ENCODE measurements at regions not wholly inside any gene's neighbourhood (a gene's known extent, or its start where the extent isn't known, plus 50 kb on each side); places are given as distances from the start of the nearest gene placed in this dataset.
"Not testable (repeated sequence)": the region's sequence is repeated elsewhere in the genome, so short reads cannot be mapped to it uniquely, and the experiment has no call there.

- Histone ChIP-seq H3K4me1 (ENCODE audit: control insufficient read depth in 1 of 2, low read depth in 2 of 2) (no peaks in the 10 kb centered on the region), H3K36me3 (no peaks in the 10 kb centered on the region), H3K27me3 (replicated peaks; ENCODE audit: insufficient read depth) (no peaks in the 10 kb centered on the region), H3K27ac (no peak overlapping the region), H3K9me3 (no peaks in the 10 kb centered on the region), H3K4me3 (no peak overlapping the region)
- no peak for ATAC-seq (ENCODE audit: insufficient number of reproducible peaks, low FRiP score, low read depth)
- TF ChIP-seq CTCF (IDR thresholded peaks at IDR 0.05) = no peak
- DNase-seq (ENCODE audit: low spot score) = no peak
Observed at GRCh38 chr13:66077132-66077689, 1152.9 kb downstream of the PCDH9 start.

- H3K4me1 ChIP-seq (ENCODE audit: control insufficient read depth in 1 of 2, low read depth in 2 of 2) = no peaks in the 10 kb centered on the region
- H3K27ac ChIP-seq = no peak overlapping the region
- no peaks in the 10 kb centered on the region for H3K9me3 ChIP-seq
- no peaks in the 10 kb centered on the region for H3K27me3 ChIP-seq (replicated peaks; ENCODE audit: insufficient read depth)
- no peak for ATAC-seq (ENCODE audit: insufficient number of reproducible peaks, low FRiP score, low read depth)
- no peak overlapping the region for H3K4me3 ChIP-seq
- no peaks in the 10 kb centered on the region for H3K36me3 ChIP-seq
- no peak for TF ChIP-seq CTCF (IDR thresholded peaks at IDR 0.05)
- no peak for DNase-seq (ENCODE audit: low spot score)
Observed at GRCh38 chr13:66076417-66076816, 1153.7 kb downstream of the PCDH9 start.

GRCh38 chr13:66074018-66074615 lies 1156.0 kb downstream of the PCDH9 start:
- H3K9me3 ChIP-seq = no peaks in the 10 kb centered on the region
- H3K27ac ChIP-seq = no peak overlapping the region
- H3K36me3 ChIP-seq = no peaks in the 10 kb centered on the region
- ATAC-seq (ENCODE audit: insufficient number of reproducible peaks, low FRiP score, low read depth) (no peak), DNase-seq (ENCODE audit: low spot score) (no peak)
- H3K27me3 ChIP-seq (replicated peaks; ENCODE audit: insufficient read depth) = no peaks in the 10 kb centered on the region
- no peak overlapping the region for H3K4me3 ChIP-seq
- TF ChIP-seq CTCF (IDR thresholded peaks at IDR 0.05) = no peak
- H3K4me1 ChIP-seq (ENCODE audit: control insufficient read depth in 1 of 2, low read depth in 2 of 2) = no peaks in the 10 kb centered on the region

GRCh38 chr13:66072097-66072496 lies 1158.0 kb downstream of the PCDH9 start:
- not testable (repeated sequence) for H3K27ac ChIP-seq; H3K4me1 ChIP-seq (ENCODE audit: control insufficient read depth in 1 of 2, low read depth in 2 of 2); DNase-seq (ENCODE audit: low spot score); H3K36me3 ChIP-seq; H3K9me3 ChIP-seq; H3K27me3 ChIP-seq (replicated peaks; ENCODE audit: insufficient read depth); ATAC-seq (ENCODE audit: insufficient number of reproducible peaks, low FRiP score, low read depth); H3K4me3 ChIP-seq

GRCh38 chr13:66071608-66072007 lies 1158.5 kb downstream of the PCDH9 start:
- H3K4me1 ChIP-seq (ENCODE audit: control insufficient read depth in 1 of 2, low read depth in 2 of 2) = no peaks in the 10 kb centered on the region
- no peak for DNase-seq (ENCODE audit: low spot score)
- H3K36me3 ChIP-seq = no peaks in the 10 kb centered on the region
- H3K27ac ChIP-seq = no peak overlapping the region
- H3K4me3 ChIP-seq = no peak overlapping the region
- no peak for ATAC-seq (ENCODE audit: insufficient number of reproducible peaks, low FRiP score, low read depth)
- H3K27me3 ChIP-seq (replicated peaks; ENCODE audit: insufficient read depth) = no peaks in the 10 kb centered on the region
- no peaks in the 10 kb centered on the region for H3K9me3 ChIP-seq
- TF ChIP-seq CTCF (IDR thresholded peaks at IDR 0.05) = no peak

GRCh38 chr13:66071029-66071428 lies 1159.1 kb downstream of the PCDH9 start:
- TF ChIP-seq CTCF (IDR thresholded peaks at IDR 0.05) = no peak
- Histone ChIP-seq H3K4me3 (no peak overlapping the region), H3K36me3 (no peaks in the 10 kb centered on the region), H3K27me3 (replicated peaks; ENCODE audit: insufficient read depth) (no peaks in the 10 kb centered on the region), H3K9me3 (no peaks in the 10 kb centered on the region), H3K27ac (no peak overlapping the region), H3K4me1 (ENCODE audit: control insufficient read depth in 1 of 2, low read depth in 2 of 2) (no peaks in the 10 kb centered on the region)
- no peak for DNase-seq (ENCODE audit: low spot score)
- ATAC-seq (ENCODE audit: insufficient number of reproducible peaks, low FRiP score, low read depth) = no peak
